ENCODE measurements at regions not wholly inside any gene's neighbourhood (a gene's known extent, or its start where the extent isn't known, plus 50 kb on each side); places are given as distances from the start of the nearest gene placed in this dataset.

DNA sequence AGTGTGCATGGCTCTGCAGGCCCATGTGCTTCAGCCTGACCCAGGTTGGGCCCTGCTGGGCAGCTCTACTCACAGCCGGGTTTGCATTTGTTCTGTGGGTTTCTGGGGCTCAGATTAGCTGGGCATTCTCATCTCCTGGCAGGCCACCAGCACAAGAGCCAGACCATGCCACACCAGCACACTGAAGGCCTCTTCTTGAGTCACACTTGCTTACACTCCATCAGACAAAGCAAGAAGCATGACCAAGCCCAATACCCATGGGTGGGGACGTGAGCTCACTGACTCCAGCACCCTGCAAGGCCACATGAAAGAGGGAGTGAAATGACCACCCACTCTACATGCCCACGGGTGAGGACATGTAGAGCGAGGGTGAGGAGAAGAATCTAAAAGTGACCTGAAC, 257.8 kb upstream of the PPP2R2D start:
- FAIRE-seq, result no peak
- TF ChIP-seq, protein P1, sequence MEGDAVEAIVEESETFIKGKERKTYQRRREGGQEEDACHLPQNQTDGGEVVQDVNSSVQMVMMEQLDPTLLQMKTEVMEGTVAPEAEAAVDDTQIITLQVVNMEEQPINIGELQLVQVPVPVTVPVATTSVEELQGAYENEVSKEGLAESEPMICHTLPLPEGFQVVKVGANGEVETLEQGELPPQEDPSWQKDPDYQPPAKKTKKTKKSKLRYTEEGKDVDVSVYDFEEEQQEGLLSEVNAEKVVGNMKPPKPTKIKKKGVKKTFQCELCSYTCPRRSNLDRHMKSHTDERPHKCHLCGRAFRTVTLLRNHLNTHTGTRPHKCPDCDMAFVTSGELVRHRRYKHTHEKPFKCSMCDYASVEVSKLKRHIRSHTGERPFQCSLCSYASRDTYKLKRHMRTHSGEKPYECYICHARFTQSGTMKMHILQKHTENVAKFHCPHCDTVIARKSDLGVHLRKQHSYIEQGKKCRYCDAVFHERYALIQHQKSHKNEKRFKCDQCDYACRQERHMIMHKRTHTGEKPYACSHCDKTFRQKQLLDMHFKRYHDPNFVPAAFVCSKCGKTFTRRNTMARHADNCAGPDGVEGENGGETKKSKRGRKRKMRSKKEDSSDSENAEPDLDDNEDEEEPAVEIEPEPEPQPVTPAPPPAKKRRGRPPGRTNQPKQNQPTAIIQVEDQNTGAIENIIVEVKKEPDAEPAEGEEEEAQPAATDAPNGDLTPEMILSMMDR (IDR thresholded peaks at IDR 0.05; ENCODE audit: insufficient read depth, low read length, severe bottlenecking), result no peak
- no peak for DNase-seq (ENCODE audit: low read depth)
- Histone ChIP-seq H3K4me3 (ENCODE audit: low read depth, low read length) (no peak overlapping the region), H3K36me3 (ENCODE audit: control insufficient read depth, insufficient read depth, low read length) (no peaks in the 10 kb centered on the region), H3K27me3 (ENCODE audit: control insufficient read depth, insufficient read depth, low read length) (no peaks in the 10 kb centered on the region)

DNA sequence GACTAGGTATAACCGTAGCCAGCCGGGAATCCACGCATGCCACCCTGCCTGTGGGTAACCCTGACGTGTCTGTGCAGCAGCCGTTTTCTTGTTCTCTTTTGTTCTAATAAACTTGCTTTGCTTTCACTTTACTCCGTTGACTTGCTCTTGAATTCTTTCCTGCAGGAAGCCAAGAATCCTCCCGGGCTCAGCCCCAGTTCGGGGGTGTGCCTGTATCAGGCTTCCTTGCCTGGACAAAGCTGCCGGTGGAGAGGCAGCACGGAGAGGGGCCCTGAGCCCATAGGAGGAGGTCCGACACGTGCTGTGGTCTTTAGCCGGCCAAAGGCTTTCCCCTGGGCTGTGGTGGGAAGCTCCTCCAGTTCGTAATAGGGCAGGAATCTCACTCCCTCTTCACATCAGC, 256.5 kb upstream of the PPP2R2D start:
- TF ChIP-seq, protein P1 (IDR thresholded peaks at IDR 0.05; ENCODE audit: insufficient read depth, low read length, severe bottlenecking), result no peak
- Histone ChIP-seq H3K36me3 (ENCODE audit: control insufficient read depth, insufficient read depth, low read length) (no peaks in the 10 kb centered on the region), H3K27me3 (ENCODE audit: control insufficient read depth, insufficient read depth, low read length) (no peaks in the 10 kb centered on the region), H3K4me3 (ENCODE audit: low read depth, low read length) (no peak overlapping the region)
- FAIRE-seq (no peak), DNase-seq (ENCODE audit: low read depth) (no peak)

DNA sequence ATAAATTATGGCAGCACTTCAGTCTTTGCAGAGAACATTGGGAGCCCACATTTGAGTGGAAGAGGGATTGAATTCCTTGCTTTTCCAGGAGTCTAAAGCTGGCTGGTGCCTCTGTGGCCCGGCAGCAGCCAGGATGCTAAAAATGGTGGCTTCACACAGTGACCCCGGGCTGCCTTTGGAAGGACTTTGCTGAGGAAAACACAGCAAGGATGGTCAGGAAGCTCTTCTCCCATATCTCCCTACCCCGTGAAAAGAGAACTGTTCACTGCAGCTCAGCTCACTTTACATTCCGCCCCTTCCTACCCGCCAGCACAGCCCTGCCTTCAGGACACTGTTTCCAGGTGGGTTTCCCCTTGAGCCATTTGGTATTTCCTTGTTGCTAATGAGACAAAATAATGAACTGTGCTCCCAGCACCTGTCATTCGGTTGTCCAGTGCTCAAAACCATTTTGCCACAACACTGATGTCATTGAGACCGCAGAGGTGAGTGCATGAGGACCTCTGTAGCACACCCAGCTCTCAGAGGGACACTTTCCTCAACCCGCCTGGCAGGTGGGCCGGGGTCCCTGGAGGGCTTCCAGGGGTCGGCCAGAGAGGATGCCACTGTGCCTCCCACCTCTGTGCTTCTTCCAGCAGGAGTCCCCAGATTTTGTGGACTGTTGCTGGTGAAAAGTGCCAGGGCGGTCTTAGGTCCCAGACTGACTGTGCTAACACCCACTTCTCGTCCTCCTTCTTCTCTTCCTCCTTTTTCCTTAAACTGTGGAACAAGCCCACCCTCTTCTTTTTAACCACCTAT, 255.7 kb upstream of the PPP2R2D start:
- Histone ChIP-seq H3K4me3 (ENCODE audit: low read depth, low read length) (no peak overlapping the region), H3K36me3 (ENCODE audit: control insufficient read depth, insufficient read depth, low read length) (no peaks in the 10 kb centered on the region), H3K27me3 (ENCODE audit: control insufficient read depth, insufficient read depth, low read length) (no peaks in the 10 kb centered on the region)
- TF ChIP-seq, protein P1 (IDR thresholded peaks at IDR 0.05; ENCODE audit: insufficient read depth, low read length, severe bottlenecking), result no peak
- no peak for DNase-seq (ENCODE audit: low read depth)
- FAIRE-seq, result no peak

DNA sequence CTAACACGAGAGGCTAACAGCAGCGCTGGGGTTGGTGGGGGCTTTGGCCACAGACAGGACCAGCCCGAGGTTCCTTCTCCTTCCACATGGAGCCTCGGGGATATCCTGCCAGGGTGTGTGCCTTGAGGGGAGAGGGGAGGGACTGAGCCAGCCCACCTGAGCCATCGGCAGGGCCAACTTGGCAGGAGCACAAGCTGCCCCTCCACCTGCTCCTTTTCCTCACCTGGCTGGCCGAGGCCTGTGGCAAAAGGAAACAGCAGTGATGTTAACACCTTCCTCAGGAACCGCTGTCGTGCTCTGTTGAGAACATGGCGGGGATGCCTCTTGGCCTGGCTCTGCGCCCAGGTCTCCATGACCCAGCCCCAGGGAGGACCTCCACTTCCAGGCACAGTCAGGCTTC, 255.1 kb upstream of the PPP2R2D start:
- no peaks in the 10 kb centered on the region for H3K36me3 ChIP-seq (ENCODE audit: control insufficient read depth, insufficient read depth, low read length)
- no peak overlapping the region for H3K4me3 ChIP-seq (ENCODE audit: low read depth, low read length)
- TF ChIP-seq, protein P1 (IDR thresholded peaks at IDR 0.05; ENCODE audit: insufficient read depth, low read length, severe bottlenecking), result no peak
- no peaks in the 10 kb centered on the region for H3K27me3 ChIP-seq (ENCODE audit: control insufficient read depth, insufficient read depth, low read length)
- DNase-seq (ENCODE audit: low read depth) (no peak), FAIRE-seq (no peak)

DNA sequence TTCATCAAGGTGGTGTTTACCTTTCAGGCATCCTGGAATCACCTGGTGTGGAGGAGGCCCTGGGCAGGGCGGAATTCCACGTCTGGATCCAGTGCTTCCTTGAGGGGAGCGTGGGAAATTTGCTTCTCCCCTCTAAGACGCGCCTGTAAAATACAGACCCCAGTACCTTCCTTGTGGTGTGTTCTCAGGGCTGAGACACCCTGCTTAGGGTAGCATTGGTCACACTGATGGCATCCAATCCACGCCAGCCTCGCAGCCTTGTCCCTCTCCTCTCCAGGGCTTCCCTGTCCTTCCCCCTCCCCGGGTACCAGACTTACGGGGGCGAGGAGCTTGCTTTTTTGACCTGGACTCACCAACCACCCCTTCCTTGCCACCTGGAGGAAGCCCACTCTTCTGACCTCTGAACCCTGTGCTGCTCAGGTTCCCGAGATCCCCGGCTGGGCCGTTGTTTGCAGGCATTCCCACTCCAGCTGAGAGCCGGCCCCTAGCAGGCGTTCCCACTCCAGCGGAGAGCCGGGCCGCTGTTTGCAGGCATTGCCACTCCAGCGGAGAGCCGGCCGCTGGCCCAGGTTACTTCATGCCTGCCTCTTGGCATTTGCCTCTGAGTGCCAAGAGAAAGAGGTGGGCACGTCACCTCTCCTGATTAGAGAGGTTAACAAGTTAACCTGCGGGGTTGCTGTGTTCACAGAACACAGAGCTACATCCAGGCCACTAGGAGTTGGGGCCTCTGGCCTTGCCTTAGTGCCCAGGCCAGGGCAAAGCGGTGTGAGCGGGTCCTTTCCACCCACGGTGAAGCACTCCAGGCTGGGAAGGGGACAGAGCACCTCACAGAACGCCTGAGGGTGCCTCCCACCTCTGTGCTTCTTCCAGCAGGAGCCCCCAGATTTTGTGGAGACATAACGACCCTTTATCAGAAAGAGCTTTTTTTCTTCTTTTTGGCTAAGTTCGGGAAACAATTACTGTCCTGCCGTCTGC, 254.0 kb upstream of the PPP2R2D start:
- no peaks in the 10 kb centered on the region for H3K36me3 ChIP-seq (ENCODE audit: control insufficient read depth, insufficient read depth, low read length)
- FAIRE-seq, result no peak
- TF ChIP-seq, protein P1 (IDR thresholded peaks at IDR 0.05; ENCODE audit: insufficient read depth, low read length, severe bottlenecking), result no peak
- DNase-seq (ENCODE audit: low read depth), result no peak
- H3K4me3 ChIP-seq (ENCODE audit: low read depth, low read length), result no peak overlapping the region
- no peaks in the 10 kb centered on the region for H3K27me3 ChIP-seq (ENCODE audit: control insufficient read depth, insufficient read depth, low read length)

Data from bronchial epithelial cell (primary cell).